Pons (tissue), 1 donor: ENCODE measurements at regions not wholly inside any gene's neighbourhood (a gene's known extent, or its start where the extent isn't known, plus 50 kb on each side); places are given as distances from the start of the nearest gene placed in this dataset.

Experiments used
- DNase-seq: peaks from one replicate; pipeline ENCODE4 v3.0.0-alpha.2; 2016; ENCODE audit warnings: low spot score

GRCh38 chr5:71864730-71865601 lies 145.9 kb downstream of the CARTPT start:
- DNase-seq: peak; percentile 1

DNA sequence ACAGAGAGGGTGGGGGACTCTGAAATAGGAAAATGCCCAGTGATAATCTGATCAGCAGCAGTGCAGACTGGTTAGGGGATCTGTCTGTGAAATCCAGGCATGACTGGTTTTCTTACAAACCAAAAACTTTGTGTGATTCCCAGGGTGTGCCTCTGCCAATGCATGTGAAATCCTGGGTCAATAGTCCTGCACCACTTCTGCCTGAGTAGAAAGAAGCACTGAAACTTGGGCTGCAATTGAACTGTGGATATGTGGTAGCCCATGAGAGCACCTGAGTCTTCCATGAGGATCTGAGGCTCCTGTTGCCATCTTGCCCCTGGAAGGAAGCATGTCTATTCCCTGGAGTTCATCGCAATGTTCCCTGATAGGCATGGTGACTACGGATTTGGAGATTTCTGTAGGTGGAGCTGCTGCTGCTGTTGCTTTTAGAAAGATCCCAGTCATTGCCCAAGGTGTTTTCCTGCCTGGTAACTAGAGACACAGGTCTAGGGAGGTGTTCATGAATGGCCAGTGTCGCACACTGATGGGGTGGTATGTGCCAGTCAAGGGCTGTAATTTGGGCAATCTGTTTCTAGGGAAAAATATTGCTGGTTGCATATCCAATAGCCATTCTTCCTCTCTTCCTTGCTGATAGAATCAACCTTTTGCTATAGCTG lies 146.7 kb downstream of the CARTPT start:
- DNase-seq: no peak

GRCh38 chr5:71872311-71872864 lies 153.3 kb downstream of the CARTPT start:
- DNase-seq: no peak

GRCh38 chr5:71873191-71873591 lies 154.1 kb downstream of the CARTPT start:
- peak; percentile 9 for DNase-seq

DNA sequence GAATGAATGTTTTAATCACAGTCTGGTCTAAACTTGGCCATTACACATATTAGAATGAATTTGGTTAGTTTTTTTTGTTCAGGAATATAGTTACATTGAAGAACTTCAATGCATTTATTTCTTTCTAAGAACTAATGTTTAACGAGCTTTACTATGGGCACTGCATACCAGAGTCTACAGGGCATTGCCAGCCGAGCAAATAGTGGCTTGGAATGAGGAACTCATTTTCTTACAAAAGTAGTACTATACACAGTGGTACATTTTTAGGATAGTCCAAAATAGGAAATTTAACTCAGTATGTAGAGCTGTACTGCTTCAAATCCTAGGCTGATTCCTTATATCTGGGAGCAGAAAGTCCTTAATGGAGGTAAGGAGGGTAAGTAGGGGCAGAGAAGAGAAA lies 155.4 kb downstream of the CARTPT start:
- no peak for DNase-seq

GRCh38 chr5:71877511-71877910 lies 158.4 kb downstream of the CARTPT start:
- DNase-seq: no peak

DNA sequence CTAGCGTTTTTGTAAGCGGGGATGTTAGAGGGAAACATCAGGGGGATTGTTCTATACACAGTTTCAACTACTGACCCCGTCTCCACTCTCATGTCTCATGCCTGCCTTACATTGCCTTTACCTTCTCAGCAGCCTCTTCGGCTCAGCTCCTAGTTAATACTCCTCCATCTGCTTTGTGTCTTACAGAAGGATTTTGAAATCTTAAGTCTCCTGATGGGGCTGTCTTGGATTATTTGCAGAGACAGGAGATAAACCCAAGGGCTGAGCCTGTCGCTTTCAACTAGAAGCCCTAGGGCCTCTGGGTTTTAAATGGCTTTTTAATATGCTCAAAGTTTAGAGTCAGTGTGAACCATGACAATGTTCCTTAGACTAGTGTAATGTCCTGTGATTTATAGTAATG lies 161.5 kb downstream of the CARTPT start:
- no peak for DNase-seq

- DNase-seq: no peak
Observed at GRCh38 chr5:71882826-71883741, 164.0 kb downstream of the CARTPT start.

DNA sequence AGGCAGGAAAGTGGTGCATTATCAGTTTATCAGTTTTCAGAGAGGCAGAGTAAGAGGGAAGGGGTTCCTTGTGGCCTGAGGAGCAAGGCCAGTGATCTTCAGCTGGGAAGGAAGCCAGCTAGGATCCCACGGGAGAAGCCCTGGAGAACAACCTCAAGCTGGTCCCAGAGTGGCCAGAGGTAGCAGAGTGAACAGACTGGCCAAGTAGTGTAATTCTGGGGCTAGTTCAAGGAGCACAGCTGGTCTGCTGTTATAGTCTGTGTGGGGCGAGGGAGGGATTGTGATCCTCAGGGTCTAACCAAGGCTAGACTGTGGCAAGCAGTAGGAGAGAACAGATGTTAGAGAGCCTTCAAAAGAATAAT lies 164.6 kb downstream of the CARTPT start:
- no peak for DNase-seq

DNA sequence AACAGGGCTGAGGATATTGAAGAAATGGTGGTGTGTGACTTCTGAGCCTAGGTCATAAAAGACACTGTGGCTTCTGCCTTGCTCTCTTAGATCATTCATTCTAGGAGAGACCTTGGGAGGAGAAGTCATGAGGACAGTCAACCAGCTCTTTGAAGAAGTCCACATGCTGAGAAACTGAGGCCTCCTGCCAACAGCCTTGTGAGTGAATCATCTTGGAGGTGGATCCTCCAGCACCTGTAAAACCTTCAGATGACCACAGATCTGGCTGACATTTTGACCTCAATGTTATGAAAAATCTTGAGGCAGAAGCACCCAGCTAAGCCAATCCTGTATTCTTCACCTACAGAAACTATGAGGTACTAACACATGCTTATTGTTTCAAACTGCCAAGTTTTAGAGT lies 165.9 kb downstream of the CARTPT start:
- no peak for DNase-seq

DNA sequence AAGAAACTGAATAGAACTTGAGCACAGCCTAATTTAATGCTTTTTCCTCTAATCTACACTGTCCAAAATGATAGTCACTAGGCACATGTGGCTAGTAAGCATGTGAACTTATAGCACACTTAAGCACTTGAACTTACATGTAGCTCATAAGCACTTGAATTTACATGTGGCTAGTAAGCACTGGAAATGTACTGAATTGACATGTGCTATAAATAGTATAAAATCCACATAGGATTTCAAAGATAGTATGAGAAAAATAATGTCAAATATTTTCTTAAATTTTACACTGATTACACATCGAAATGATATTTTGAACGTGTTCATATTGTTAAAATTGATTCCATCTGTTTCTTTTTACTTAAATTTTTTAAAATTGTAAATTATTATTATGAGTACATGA lies 167.3 kb downstream of the CARTPT start:
- no peak for DNase-seq

DNA sequence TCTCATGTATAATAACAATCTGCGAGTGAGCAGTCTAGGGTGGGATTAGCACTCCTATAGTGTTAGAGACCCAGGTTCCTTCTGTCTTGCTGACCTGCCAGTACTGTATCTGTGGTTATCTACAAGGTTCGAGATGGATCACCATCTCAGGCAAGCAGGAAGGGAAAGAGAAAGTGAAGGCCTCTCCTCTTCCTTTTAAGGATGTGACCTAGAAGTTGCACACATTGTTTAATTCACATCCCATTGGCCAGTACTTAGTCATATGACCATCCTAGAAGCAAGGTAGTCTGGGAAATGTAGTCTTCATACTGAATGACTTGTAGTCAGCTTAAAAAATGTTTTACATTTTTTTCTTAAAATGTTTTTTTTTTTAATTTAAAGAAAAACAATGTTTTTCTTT lies 168.6 kb downstream of the CARTPT start:
- DNase-seq: peak; percentile 41

DNA sequence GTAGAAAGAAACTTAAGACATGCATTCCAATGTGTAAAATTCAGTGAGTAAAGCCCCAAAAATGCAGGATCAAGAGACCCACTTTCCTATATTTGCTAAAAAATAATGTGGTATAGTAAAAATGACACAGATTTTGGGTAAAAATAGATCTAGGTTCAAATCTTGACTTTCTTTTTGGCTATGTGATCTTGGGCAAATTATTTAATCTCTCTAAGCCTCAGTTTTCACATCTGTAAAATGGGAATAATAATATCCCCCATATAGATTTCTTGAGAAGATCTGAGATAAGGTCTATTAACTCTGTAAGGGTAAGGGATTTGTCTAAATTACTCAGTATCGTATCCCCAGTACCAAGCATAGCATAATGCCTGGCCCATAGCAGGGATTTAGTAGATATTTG lies 172.3 kb downstream of the CARTPT start:
- DNase-seq: no peak

- DNase-seq: no peak
Observed at GRCh38 chr5:71891856-71892255, 172.8 kb downstream of the CARTPT start.

DNA sequence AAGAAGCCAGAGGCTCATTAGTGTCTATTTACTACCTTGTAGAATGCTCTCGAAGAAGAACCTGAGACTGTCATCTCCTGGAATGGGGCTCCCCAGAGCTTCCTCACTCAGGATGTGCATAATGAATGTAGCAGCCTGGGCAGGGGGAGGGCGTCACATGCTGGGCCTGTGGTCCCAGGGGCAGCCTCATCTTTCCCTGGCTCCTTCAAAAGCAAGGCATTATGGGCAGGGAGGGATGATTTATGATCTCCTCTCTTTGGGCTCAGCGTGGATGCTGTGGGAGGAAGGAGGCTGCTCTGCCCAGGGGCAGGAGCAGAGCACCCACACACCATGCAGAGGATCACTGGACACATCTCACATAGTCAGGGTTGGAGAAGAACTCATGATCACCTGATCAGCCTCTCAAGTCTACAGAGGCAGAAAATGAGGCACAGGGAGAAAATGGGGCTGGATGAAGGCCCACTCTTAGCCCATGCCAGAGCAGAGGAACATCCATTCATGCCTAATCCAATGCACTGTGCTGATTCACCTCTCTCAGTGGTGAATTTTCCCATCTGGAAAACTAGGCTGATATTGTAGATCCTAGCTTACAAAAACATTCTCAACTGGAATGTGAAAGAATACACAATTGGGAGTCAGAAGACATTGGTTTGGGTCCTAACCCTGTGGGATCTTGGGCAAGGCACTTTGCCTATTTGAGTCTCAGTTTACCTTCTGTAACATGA lies 173.7 kb downstream of the CARTPT start:
- peak; percentile 5 for DNase-seq

GRCh38 chr5:71893451-71893850 lies 174.4 kb downstream of the CARTPT start:
- no peak for DNase-seq

DNA sequence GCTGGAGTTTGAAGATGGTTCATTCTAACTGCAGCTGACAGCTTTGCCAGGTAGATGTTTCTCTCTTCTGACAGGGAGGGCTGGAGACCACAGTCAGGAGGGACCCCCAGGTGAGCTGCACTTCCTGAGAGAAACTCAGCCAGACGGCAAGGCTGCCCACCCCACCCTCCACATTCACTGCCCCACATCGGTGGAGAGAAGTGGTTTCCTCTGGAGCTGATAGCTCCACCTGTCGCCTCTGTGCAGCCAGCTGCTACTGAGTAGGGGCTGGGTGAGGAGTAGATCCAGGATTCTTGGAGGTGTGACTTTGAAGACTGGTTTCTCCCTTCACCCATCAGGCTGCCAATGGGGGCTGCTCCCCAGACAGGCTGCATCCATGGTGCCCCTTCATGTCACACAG lies 175.0 kb downstream of the CARTPT start:
- DNase-seq: no peak

- DNase-seq: no peak
Observed at GRCh38 chr5:71895546-71895945, 176.5 kb downstream of the CARTPT start.

DNA sequence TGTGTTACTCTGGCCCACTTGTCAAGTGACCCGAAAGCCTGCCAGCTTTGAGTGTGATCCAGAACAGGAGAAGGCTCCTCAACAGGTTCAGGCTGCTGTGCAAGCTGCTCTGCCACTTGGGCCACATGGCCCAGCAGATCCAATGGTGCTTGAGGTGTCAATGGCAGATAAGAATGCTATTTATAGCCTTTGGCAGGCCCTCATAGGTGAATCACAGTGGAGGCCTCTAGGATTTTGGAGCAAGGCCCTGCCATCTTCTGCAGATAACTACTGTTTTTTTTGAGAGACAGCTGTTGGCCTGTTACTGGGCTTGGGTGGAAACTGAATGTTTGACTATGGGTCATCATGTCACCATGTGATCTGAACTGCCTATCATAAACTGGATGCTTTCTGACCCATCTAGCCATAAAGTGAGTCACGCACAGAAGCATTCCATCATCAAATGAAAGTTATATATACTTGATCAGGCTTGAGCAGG lies 180.8 kb downstream of the CARTPT start:
- no peak for DNase-seq

DNA sequence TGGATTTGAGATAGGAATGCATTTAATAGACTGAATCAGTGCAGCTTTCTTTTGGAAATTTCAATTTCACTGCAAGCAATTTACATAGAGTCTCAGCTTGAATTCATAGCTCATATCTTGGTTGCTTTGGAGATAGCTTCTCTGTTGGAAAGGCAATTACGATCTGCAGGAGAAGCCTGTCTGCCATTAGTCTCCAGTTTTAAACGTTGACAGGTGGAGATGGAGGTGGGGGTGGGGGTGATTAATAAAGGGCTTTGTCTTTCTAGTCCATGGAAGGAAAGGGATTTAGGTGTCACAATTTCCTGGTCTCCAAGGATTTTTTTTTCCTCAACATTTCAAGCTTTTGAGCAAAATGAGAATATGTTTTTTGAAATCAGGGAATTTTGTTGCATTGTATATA lies 184.7 kb downstream of the CARTPT start:
- no peak for DNase-seq

- DNase-seq: no peak
Observed at GRCh38 chr5:71904852-71905251, 185.8 kb downstream of the CARTPT start.
